HT1080 (cell line): ENCODE measurements at regions not wholly inside any gene's neighbourhood (a gene's known extent, or its start where the extent isn't known, plus 50 kb on each side); places are given as distances from the start of the nearest gene placed in this dataset.

Source experiments
- DNase-seq: peaks from one replicate; pipeline ENCODE4 v3.0.0-alpha.2; 2015; ENCODE audit warnings: low read depth

DNA sequence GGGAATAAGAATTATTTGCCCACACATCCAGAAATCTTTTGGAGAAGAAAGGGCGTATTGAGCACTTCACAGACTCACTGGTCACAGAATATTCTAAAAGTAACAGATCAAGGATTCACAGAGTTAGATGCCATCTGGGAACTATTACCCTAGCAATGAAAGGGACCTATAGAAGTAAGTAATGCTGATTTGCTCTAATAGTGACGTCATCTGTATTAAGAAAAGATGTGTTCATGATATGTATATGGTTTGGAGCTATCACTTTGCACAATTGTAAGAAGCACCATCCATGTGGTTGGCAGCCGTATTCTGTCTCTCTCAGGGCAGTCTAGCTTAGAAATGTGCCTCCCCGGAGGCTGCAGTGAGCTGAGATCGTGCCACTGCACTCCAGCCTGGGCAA lies 52.8 kb upstream of the SV2C start:
- DNase-seq, result no peak

DNA sequence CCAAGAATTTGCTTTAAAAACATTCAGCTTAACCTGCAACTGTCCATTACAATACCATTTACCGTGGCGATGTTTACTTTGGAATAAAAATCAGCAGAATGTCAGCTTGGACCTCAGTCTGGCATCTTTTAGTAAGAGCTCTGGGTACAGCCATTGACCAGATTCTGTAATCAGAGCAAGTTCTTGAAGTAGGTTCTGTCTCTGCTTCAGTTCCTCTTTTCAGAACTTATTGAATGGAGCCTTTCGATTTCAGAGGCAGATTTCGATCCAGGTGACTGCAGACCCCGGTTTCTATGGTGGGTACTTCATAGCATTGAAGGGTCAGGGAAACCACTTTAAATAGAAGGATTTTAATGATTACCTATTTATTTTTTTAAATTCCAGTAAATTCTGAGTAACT lies 53.4 kb upstream of the SV2C start:
- DNase-seq, result no peak

DNA sequence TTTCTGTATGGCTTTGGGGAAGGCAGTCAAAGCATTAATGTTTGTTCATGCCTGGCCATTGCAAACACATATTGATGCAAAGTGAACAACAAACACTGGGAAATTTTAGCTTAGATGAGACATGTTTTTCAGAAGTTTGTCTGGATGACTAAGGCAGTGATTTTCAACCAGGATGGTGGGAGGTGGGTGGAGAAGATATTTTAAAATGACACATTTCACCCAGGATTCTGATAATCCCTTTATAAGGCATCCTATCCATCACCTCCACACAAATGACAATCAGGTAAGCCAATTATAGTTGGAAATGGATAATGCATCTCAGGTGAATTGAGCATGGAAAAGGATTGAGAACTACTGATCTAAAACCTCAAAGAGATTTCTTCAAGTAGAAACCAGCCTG lies 57.4 kb upstream of the SV2C start:
- DNase-seq, result no peak

DNA sequence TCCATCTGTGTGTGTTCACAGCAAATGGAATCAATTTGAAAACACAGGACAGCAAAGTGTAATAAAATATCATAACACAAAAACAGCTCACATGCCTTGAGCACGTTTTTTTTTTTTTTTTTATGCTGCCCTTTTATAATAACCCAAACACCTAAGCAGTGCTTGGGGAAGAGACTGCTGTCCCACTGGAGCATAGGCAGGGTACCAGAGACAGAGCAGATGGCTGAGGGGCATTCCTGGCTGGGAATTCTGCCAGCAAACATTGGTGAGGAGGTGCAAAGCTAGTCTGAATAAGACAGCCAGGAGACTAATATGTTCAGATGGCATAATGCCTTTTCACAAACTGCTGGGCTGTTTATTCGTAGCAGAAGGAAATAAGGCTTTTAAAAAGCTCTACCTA lies 58.1 kb upstream of the SV2C start:
- no peak for DNase-seq

- no peak for DNase-seq
Measured at GRCh38 chr5:76022611-76023010, 60.6 kb upstream of the SV2C start.

- no peak for DNase-seq
Measured at GRCh38 chr5:76021936-76022584, 61.1 kb upstream of the SV2C start.

DNA sequence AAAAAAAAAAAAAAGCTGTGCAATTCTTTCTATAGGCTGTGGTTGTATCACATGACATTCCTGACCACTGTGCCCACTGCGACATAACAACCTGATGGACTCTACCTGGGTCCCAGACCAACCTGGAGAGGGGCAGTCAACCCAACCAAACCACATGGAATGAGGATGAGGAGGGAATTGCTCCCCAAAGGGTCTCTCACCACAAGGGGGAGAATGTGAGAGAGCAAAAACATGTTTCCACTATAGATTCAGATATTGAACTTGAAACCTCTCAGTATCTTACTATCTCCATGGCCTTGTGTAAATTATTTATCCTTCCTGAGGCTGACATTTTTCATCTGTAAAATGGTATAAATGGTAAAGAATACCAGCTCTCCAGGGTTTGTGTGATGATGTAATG lies 66.9 kb upstream of the SV2C start:
- DNase-seq, result no peak

- no peak for DNase-seq
Measured at GRCh38 chr5:76014005-76014404, 69.2 kb upstream of the SV2C start.

DNA sequence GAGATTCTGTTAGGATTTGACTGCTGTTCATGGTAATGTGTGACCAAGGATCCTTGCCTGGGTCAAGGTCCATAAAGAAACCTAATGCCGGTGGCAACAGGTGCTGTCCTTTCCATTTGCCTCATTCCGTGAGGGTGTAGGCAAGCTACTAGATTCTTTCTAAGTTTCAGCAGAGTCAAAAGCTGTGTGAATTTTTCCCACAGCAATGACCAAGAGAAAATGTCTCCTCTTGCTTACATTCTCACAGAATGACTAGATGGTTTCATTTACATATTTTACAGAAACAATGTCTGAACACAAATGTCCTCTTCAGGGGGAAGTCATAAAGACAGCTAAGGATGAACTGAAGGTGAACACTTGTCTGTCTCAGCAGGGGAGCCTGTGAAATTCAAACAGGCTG lies 75.3 kb upstream of the SV2C start:
- no peak for DNase-seq

DNA sequence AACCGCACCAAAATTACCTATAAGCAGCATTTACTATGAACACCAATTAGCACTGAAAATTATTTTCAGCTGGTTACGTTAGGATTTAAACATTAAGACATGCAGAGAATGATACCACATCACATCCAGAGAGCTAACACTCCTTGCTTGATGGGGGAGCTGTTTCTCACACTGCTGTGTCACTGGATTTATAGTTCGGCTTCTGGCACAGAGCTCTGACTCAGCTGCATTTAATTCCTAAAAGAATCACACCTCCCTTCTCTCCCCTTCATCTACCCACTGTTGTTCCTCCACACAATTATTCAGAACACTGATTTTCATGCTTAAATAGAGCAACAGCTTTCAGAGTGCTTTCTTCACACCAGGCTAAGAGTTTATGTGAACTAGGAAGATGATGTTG lies 82.6 kb upstream of the SV2C start:
- no peak for DNase-seq

- no peak for DNase-seq
Measured at GRCh38 chr5:75993643-75994520, 89.3 kb upstream of the SV2C start.

DNA sequence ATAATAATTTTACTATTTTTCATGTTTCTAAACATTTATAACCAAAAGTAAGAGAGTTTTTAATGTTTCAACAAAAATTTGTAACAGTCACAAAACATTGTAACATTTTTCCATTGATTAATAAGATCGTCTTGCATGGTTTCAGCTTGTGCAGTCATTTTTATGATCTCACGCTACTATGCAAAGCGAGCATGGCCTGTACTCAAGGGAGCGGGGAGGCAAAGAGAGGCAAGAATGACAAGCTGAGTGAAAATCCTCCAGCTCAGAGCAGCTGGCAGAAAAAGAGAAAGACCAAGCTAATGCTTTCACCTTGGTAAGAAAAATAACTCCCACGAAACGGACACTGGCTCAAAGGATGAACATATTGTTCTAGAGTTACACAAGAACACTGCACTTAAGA lies 90.0 kb upstream of the SV2C start:
- no peak for DNase-seq

GRCh38 chr5:75992753-75993152 lies 90.4 kb upstream of the SV2C start:
- no peak for DNase-seq

DNA sequence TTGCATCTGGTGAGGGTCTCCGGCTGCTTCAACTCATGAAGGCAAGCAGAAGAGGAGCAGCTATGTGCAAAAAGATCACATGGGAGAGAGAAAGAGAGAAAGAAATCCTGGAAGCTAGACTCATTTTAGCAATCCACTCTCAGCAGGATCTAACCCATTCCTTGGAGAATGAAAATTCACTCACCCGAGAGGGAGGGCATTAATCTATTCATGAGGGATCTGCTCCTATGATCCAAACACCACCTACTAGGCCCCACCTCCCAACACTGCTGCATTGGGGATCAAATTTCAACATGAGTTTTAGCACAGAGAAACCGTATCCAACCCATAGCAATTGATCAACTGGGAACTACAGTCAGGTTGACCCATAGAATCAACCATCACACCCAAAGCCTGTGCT lies 98.1 kb upstream of the SV2C start:
- no peak for DNase-seq

DNA sequence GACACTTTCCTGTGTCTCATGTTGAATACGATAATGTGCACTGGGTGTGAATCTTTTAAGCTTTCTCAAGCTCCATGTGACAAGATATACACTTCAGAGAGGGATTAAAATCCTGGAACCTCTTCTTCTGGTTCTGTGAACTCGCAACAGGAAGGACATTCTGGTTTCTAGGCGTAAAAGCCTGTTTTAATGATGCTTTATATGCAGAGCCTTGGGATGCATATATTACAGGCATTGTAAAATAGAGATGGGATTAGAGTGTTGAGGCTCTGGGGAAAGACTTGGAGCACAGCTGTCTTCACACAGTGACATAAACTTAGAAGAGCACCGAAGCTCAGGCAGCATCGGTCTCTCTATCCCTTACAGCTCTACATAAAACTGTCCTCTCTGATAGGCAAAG lies 107.7 kb upstream of the SV2C start:
- DNase-seq, result no peak

DNA sequence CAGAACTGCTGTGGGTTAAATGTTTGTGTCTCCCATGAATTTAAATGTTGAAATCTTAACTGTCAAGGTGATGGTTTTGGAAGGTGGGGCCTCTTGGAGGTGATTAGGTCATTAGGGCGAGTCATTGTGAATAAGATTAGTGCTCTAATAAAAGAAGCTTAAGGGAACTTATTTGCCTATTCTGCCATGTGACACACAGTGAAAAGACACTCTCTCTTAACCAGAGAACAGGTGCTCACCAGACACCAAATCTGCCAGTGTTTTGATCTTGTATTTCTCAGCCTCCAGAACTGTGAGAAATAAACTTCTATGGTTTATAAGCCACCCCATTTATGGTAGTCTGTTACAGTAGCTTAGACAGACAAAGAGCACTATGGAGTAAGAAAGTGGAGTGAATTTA lies 117.9 kb upstream of the SV2C start:
- no peak for DNase-seq

GRCh38 chr5:75964008-75964407 lies 119.2 kb upstream of the SV2C start:
- DNase-seq, result no peak

GRCh38 chr5:75963554-75963953 lies 119.6 kb upstream of the SV2C start:
- no peak for DNase-seq

- no peak for DNase-seq
Measured at GRCh38 chr5:75961818-75962217, 121.4 kb upstream of the SV2C start.

GRCh38 chr5:75960129-75960528 lies 123.1 kb upstream of the SV2C start:
- DNase-seq, result no peak

GRCh38 chr5:75952963-75953362 lies 130.2 kb upstream of the SV2C start:
- no peak for DNase-seq

DNA sequence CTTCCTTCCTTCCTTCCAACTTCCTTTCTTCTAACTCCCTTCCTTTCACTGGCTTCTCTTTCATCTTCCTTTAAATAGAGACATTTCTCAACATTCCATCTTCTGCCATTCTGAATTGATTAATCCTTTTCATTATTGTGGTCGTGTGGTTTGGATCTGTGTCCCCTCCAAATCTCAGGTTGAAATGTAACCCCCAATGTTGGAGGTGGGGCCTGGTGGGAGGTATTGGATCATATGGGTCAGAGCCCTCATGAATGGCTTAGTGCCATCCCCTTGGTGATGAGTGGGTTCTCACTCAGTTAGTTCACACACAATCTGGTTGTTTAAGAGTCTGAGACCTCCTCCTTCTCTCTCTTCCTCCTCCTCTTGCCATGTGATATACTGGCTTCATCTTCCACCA lies 130.9 kb upstream of the SV2C start:
- DNase-seq, result no peak

GRCh38 chr5:75951716-75952115 lies 131.5 kb upstream of the SV2C start:
- no peak for DNase-seq
